ENCODE measurements at regions not wholly inside any gene's neighbourhood (a gene's known extent, or its start where the extent isn't known, plus 50 kb on each side); places are given as distances from the start of the nearest gene placed in this dataset.
A peak's percentile ranks its signal among the peaks of the same experiment; 100 is the strongest.

GRCh38 chr1:199639453-199639852 is 388.1 kb upstream of the NR5A2 start:
- DNase-seq (ENCODE audit: low spot score) = no peak

- no peak for DNase-seq (ENCODE audit: low spot score)
Measured at GRCh38 chr1:199641531-199641930, 386.0 kb upstream of the NR5A2 start.

DNA sequence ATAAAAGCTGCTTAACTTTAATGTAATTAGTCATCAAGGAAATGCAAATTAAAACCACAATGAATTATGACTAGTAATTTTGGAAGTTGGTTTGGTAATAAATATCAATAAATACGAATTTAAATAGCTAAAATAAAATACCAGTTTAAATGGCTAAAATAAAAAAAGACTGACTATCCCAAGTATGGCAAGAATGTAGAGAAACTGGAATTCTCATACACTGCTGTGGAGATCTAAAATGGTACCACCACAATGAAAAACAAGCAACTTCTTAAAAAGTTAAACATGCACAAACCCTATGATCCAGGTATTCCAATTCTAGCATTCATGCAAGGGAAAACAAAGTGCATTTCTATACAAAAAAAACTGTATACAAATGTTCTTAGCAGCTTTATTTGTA is 382.6 kb upstream of the NR5A2 start:
- DNase-seq (ENCODE audit: low spot score) = no peak

DNA sequence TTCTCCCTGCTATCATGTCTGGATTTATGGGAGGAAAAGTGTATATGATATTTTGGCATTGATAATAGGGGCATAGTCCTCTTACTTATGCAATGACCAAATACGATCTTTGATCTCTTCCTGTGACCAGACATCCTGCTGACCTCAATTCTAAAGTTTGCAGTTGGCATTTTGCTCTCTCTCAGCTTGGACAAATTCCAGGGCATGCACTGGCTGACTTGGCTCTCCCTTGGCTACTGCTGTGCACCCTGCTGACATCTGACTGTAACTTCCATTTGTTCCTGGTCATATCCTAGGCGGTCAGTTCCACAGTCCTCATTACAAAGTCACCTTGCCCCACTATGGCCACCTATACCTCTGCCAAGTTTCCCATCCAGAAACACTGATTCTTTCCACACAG is 380.7 kb upstream of the NR5A2 start:
- DNase-seq (ENCODE audit: low spot score) = no peak

- DNase-seq (ENCODE audit: low spot score) = no peak
Measured at GRCh38 chr1:199657449-199657848, 370.1 kb upstream of the NR5A2 start.

- no peak for DNase-seq (ENCODE audit: low spot score)
Measured at GRCh38 chr1:199660071-199660470, 367.4 kb upstream of the NR5A2 start.

DNA sequence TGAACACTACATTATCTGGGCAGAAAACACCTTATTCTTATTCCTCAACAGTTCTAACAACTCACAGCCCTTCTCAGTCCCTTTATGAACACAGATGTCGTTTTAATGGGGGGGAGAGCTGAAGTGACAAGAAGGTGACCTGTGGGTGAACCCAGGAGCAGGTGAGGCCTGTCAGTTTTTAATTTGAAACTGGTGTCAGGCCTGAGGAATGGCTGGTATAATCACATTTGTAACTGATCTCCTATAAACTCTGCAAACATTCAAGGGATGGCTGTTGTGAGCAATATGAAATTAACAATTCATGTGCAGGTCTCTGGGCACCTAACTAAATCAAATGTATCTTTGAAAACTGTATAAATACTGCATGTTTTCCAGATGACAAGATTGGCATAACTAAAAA is 362.1 kb upstream of the NR5A2 start:
- DNase-seq (ENCODE audit: low spot score) = no peak

DNA sequence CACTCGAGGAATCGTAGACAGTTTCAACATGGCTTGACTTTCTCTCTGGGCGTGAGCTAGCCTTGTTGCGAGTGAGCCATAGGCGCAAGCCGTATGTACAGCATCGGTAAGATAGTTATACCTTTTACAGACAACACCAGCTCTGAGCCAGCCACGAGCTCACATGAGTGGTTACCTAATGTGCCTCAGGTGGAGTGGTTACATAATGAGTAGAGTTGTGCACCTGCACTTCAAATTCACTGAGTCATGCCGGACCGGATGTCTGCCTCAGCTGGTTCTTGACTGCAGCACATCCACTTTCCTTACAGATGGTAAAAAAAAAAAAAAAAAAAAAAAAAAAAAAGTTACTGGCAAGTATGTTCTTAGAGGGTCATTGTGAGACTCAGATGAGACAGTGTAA is 360.4 kb upstream of the NR5A2 start:
- no peak for DNase-seq (ENCODE audit: low spot score)

- no peak for DNase-seq (ENCODE audit: low spot score)
Measured at GRCh38 chr1:199669916-199670315, 357.6 kb upstream of the NR5A2 start.

- DNase-seq (ENCODE audit: low spot score) = no peak
Measured at GRCh38 chr1:199671684-199672083, 355.8 kb upstream of the NR5A2 start.

DNA sequence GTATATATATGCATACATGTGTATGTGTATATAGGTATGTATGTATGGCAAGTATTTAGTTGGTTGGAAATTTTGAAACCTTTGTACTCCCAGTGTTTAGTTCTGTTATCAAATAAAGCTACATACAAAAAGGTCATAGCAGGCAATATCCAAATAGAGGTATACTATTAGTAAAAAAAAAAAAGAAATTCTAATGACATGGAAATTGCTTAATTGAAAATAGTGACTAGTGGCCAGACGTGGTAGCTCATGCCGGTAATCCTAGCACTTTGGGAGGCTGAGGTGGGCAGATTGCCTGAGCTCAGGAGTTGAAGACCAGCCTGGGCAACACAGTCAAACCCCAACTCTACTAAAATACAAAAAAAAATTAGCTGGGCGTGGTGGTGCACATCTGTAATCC is 351.6 kb upstream of the NR5A2 start:
- DNase-seq (ENCODE audit: low spot score) = no peak

GRCh38 chr1:199678771-199679170 is 348.7 kb upstream of the NR5A2 start:
- DNase-seq (ENCODE audit: low spot score) = no peak

GRCh38 chr1:199682081-199682480 is 345.4 kb upstream of the NR5A2 start:
- no peak for DNase-seq (ENCODE audit: low spot score)

GRCh38 chr1:199684686-199685273 is 342.7 kb upstream of the NR5A2 start:
- DNase-seq (ENCODE audit: low spot score) = peak; percentile 35

DNA sequence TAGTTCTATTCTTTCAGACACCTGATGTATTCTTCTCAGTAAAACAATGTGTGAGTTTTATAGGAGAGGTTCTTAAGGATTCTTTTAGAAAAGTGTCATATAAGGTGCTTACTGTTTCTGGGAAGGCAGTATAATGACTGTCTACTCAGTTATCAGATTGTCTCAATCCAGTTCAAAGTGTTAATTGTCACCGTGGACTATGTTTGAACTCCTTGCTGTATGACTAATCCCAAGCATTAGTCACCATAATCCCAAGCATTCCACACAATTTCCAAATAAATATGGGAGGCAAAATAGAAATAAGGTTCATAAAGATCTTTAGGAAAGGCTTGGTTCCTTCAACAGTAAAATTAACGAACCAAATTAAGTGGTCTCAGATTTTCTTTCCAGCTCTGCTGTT is 342.1 kb upstream of the NR5A2 start:
- no peak for DNase-seq (ENCODE audit: low spot score)

DNA sequence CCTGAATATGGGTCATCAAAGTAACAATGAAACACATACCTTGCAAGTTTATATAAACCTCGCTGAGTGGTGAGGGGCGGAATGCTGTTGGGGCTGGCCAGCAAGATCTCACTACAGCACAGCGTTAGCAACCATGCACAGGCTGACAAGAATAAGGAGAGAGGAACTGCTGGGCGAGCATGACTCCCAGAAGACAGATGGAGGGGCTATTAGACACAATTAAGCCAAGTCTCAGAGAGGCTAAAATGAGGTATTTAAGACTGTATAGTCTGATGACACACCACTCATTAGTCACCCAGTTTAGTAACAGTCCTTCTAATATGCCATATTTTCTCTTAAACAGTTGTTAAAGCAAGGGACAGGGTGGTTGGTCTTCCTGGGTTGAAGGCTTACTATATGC is 340.2 kb upstream of the NR5A2 start:
- DNase-seq (ENCODE audit: low spot score) = no peak

- no peak for DNase-seq (ENCODE audit: low spot score)
Measured at GRCh38 chr1:199688133-199688676, 339.3 kb upstream of the NR5A2 start.

DNA sequence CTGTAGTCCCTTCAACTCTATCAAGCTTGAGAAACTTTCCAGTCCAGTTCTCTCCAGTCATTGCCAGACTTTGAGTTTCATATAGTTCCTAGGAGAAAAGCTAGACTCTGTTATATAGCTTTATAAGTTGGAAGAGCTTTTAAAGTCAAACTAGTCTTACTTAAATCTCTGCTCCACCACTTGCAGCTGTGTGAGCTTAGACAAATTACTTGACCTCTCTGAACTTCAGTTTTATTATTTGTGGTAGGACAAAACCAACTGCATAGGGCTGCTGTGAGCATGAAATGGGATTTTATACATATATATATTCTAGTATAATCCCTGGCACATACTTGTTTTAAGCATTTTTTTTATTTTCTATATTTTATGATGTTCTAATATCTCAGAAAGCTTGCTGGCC is 338.7 kb upstream of the NR5A2 start:
- no peak for DNase-seq (ENCODE audit: low spot score)

GRCh38 chr1:199690496-199690895 is 337.0 kb upstream of the NR5A2 start:
- no peak for DNase-seq (ENCODE audit: low spot score)

GRCh38 chr1:199691540-199691939 is 336.0 kb upstream of the NR5A2 start:
- no peak for DNase-seq (ENCODE audit: low spot score)

DNA sequence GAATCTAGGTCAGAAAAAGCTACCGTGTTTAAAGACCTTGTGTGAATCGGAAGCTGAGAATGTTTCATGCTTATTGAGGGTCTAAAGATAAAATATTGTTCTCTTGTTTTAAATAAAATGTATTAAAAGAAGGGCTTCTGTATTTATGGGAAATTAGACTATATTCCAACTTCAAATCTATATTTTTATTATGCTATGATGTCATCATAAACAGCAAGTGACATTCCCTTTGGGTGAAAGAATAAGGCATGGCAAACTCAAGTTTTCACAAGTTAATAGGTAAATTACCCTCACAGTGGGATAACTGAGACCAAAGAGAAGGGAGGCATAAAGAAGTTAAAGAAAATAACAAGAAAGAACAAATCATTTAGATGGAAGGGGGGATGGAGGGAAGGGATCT is 333.8 kb upstream of the NR5A2 start:
- DNase-seq (ENCODE audit: low spot score) = no peak

- DNase-seq (ENCODE audit: low spot score) = no peak
Measured at GRCh38 chr1:199696225-199696624, 331.3 kb upstream of the NR5A2 start.

- no peak for DNase-seq (ENCODE audit: low spot score)
Measured at GRCh38 chr1:199698222-199698621, 329.3 kb upstream of the NR5A2 start.

- DNase-seq (ENCODE audit: low spot score) = no peak
Measured at GRCh38 chr1:199700551-199700950, 327.0 kb upstream of the NR5A2 start.

DNA sequence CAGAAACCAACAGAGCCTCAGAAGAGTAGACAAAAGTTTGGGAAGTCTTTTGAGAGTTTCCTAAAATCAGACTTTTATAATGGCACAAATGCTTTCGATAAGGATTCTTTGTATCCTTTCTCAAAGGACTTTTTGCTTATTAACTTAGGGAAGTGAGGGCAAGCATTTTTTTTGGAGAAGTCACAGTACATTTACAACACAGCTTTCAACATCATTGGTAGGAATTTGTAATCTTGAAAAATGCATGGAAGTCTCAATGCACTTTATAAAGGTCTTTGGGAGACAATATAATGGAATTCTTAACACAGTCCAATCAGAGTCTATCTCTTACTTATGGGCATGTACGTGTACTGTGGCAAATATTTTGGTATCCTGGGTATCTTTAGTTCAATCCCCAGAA is 325.8 kb upstream of the NR5A2 start:
- DNase-seq (ENCODE audit: low spot score) = no peak

All from globus pallidus (tissue), 1 donor.